HL-60 (cell line): ENCODE measurements at regions not wholly inside any gene's neighbourhood (a gene's known extent, or its start where the extent isn't known, plus 50 kb on each side); places are given as distances from the start of the nearest gene placed in this dataset.

Experiments used
- DNase-seq, 2 experiments: peaks; one replicate each; pipeline ENCODE4 v3.0.0-alpha.2; 2010 to 2020; ENCODE audit warnings: low read depth in 1 of 2, low spot score in 1 of 2
- H3K27ac ChIP-seq: fragments of 250-450 bp; sonication (Bioruptor Pico); replicated peaks from 2 replicates; pipeline ENCODE4 v1.5.1; 2020; ENCODE audit warnings: mild to moderate bottlenecking, moderate library complexity
- H3K27me3 ChIP-seq: fragments of 250-450 bp; sonication (Bioruptor Pico); 2 replicates; pipeline ENCODE4 v1.5.1; 2021; ENCODE audit warnings: mild to moderate bottlenecking, moderate library complexity; ENCODE audit not compliant: insufficient read depth, poor library complexity, severe bottlenecking
- H3K4me3 ChIP-seq: replicated peaks from 2 replicates; pipeline ENCODE4 v1.5.1; 2011; ENCODE audit warnings: mild to moderate bottlenecking, control low read depth, low read length; ENCODE audit not compliant: insufficient read depth
- CTCF ChIP-seq: IDR thresholded peaks from one replicate; pipeline ENCODE4 v1.5.1; 2011; ENCODE audit warnings: low read length, control low read depth, inconsistent platforms; ENCODE audit not compliant: insufficient read depth
- GABPA ChIP-seq: IDR thresholded peaks from 2 replicates; pipeline ENCODE4 v1.6.1; 2012; ENCODE audit warnings: low read depth
- POLR2AphosphoS5 ChIP-seq: IDR thresholded peaks from 2 replicates; pipeline ENCODE4 v1.6.1; 2012; ENCODE audit warnings: low read depth
- REST ChIP-seq: IDR thresholded peaks from 2 replicates; pipeline ENCODE4 v1.6.1; 2012; ENCODE audit warnings: low read depth; ENCODE audit not compliant: insufficient replicate concordance
- SPI1 ChIP-seq: IDR thresholded peaks from 2 replicates; pipeline ENCODE4 v1.6.1; 2012; ENCODE audit warnings: low read depth, mild to moderate bottlenecking, borderline replicate concordance

- Histone ChIP-seq H3K27ac (no peak overlapping the region), H3K4me3 (no peak overlapping the region), H3K27me3 (no peaks in the 10 kb centered on the region)
- DNase-seq, result no peak
- TF ChIP-seq POLR2AphosphoS5 (no peak), CTCF (no peak), GABPA (no peak), REST (no peak), SPI1 (no peak)
Measured at GRCh38 chr2:217099561-217099960, 239.7 kb upstream of the TNP1 start.

- H3K4me3 ChIP-seq, result no peak overlapping the region
- no peak for TF ChIP-seq POLR2AphosphoS5
- no peak for TF ChIP-seq GABPA
- no peak for TF ChIP-seq CTCF
- TF ChIP-seq SPI1, result no peak
- no peak for TF ChIP-seq REST
- no peak for DNase-seq
- no peaks in the 10 kb centered on the region for H3K27me3 ChIP-seq
- no peak overlapping the region for H3K27ac ChIP-seq
Measured at GRCh38 chr2:217098435-217098834, 238.6 kb upstream of the TNP1 start.

DNA sequence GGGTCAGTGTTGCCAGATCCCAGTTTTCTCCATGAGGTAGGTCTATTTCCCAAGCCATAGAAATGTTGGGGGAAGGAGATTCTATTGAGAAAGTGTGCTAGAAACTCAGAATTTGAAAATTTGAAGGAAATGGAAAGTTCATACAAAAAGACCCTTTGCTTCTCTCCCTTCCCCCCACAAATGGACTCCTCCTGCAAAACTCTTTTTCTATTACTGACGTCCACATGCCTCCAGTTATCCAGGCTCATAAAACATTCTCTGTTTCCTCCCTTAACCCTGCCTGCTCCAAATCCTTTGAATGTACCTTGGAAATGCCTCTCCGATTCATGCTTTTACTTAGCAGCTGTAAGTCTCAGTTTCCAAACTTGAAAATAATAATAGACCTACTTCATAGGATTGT, 237.5 kb upstream of the TNP1 start:
- TF ChIP-seq GABPA (no peak), CTCF (no peak), SPI1 (no peak), REST (no peak), POLR2AphosphoS5 (no peak)
- Histone ChIP-seq H3K4me3 (no peak overlapping the region), H3K27ac (no peak overlapping the region), H3K27me3 (no peaks in the 10 kb centered on the region)
- DNase-seq, result no peak
